Muscle of back (tissue), 3 donors: ENCODE measurements at regions not wholly inside any gene's neighbourhood (a gene's known extent, or its start where the extent isn't known, plus 50 kb on each side); places are given as distances from the start of the nearest gene placed in this dataset.
A peak's percentile ranks its signal among the peaks of the same experiment; 100 is the strongest.
"Not testable (repeated sequence)": the region's sequence is repeated elsewhere in the genome, so short reads cannot be mapped to it uniquely, and the experiment has no call there.

Source experiments
- DNase-seq, 3 donors: peaks; one replicate each; pipeline versions ENCODE4 v3.0.0 to v3.0.0-alpha.2; 2013

DNA sequence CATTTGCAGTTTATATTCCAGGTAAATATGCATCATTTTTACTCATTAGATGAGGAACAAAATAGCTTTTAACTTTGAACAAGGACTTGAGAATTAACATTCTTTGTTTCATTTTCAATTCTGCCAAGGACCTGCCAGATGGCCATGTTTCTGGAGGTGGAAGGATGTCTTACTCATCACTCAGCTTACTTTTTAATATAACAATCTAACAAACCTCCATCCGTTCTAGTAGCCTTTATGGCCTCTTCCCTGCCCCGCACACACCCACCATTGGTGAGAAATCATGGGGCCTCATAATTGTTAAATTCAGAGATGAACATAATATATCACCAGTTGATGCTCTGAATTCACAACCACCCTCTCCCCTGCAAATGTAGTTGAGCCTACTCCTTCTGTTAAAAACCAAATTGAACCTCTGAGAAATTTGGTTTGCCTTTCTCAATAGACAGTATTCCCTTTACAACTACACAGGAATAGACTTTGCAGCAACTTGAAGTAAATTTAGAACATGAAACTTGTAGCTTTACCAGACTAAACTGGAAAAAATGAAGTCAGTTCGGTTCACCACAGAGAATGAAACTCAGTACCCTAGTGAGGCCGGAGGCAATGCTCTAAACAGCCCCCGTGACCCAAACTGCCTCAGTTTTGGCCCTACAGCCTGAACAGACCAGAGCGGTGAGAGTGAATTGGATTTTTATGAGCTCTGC, 50.1 kb upstream of the ACSL4 start:
- no peak for DNase-seq

DNA sequence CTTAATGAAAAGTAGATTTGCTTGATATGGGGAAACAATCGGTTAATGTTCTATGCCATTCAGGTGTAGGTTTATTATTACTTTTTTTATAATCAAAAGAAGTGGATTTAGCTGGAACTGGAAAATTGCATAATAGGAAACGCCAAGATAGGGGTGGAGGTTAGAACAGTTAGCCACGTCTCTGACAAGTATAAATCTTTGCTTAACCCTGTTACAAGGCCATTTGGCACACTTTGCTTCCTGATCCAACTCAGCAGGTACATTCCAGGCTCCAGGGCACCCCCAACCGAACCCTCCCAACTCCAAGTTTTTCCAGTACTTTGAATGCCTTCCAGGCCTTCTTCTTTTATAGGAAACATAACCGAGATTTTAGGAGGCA, 50.6 kb upstream of the ACSL4 start:
- no peak for DNase-seq

DNA sequence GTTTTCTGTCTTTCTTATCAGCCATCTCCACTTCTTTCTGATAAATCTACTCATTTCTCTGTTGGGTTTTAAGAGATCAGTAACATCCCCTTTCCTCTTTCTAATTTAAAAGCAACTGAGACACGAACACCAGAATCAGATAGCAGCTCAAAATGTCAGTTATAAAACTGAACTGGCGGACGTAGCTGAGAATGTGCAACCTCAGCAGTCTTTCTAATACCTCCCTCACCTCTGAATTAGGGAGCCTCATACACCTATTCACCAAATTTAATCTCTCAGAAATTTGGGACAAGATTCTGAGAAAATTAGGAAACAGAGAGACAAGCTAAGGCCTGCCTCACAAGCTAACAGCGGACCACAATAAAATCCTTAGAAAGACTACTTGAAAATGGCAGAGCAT, 52.0 kb upstream of the ACSL4 start:
- DNase-seq: no peak

DNA sequence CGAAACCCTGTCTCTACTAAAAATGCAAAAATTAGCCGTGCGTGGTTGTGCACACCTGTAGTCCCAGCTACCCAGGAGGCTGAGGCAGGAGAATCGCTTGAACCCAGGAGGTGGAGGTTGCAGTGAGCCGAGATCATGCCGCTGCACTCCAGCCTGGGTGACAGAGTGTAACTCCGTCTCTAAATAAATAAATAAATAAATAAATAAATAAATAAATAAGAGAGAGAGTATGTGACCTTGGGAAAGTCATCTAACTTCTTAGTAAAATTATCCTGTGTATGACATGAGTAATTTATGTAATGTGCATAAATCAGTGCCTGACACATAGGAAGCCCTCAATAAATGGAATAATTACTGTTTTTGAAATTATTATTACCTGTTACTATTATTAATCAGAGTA, 57.5 kb upstream of the ACSL4 start:
- DNase-seq: not testable (repeated sequence)

- DNase-seq: no peak
Observed at GRCh38 chrX:109793191-109793590, 60.1 kb upstream of the ACSL4 start.

- no peak for DNase-seq
Observed at GRCh38 chrX:109795682-109796081, 62.6 kb upstream of the ACSL4 start.

GRCh38 chrX:109797311-109797975, 64.4 kb upstream of the ACSL4 start:
- no peak for DNase-seq

DNA sequence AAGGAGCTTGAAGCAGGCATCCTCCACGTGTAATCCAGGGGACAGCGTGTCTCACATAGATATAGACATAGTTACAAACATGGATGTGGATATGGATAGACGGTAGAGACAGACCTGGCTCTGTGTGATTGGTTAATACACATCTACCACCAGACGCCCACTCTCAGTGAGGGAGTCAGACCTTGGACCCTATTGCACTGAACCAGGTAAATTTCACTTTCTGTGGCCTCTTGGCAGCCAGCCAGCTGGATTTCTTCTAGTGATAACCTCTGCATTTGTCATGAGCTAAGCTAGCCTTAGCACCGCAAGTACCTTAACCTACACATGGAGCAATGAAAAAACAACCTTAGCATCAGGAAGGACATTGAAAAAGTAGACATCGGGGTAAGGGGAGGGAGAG, 79.2 kb upstream of the ACSL4 start:
- no peak for DNase-seq

- no peak for DNase-seq
Observed at GRCh38 chrX:109813236-109813635, 80.2 kb upstream of the ACSL4 start.

- no peak for DNase-seq
Observed at GRCh38 chrX:109818976-109819375, 85.9 kb upstream of the ACSL4 start.

- DNase-seq: no peak
Observed at GRCh38 chrX:109822861-109823260, 89.8 kb upstream of the ACSL4 start.

DNA sequence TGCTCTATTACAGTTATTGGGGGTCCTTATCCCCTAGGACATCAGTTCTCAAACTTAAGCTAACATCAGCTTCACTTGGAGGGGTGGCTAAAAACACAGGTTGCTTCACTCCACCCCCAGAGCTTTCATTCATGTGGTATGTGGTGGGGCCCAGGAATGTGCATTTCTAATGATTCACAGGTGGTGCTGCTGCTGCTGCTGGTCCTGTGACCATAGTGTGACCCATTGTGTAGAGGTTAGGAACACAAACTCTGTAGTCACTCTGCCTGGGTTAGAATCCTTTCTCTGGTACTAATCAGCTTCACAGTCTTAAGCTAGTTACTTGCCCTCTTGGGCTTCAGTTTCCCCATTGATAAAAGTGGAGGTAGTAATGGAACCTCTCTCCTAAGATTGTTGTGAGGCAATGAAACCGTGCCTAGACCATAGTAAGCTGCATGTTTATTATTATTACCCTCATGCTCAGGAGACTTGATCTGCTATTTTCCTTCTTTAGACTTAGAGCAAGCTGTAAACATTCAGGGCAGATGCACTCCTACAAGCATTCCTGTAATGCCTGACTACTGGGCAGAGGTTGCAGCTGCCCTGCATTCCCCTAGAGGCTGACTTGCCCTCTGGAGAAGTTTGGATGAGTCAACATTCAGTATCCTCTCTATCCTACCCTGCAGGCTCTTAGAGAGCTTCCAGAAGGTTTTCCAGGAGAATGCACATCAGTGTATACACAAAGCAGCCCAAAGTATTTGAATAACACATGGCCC, 94.1 kb upstream of the ACSL4 start:
- DNase-seq: no peak

DNA sequence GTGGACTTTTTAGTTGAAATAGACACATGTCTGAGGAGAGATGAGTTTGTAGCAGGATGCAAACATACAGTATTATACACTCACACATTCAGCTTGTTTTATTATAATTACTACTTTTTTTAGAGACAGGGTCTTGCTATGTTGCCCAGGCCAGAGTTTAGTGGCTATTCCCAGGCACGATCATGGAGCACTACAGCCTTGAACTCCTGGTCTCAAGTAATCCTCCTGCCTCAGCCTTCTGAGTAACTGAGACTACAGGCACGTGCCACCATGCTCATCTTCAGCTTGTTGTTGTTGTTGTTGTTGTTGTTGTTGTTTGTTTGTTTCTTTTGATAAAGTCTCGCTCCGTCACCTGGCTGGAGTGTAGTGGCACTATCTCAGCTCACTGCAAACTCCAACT, 94.7 kb upstream of the ACSL4 start:
- no peak for DNase-seq

DNA sequence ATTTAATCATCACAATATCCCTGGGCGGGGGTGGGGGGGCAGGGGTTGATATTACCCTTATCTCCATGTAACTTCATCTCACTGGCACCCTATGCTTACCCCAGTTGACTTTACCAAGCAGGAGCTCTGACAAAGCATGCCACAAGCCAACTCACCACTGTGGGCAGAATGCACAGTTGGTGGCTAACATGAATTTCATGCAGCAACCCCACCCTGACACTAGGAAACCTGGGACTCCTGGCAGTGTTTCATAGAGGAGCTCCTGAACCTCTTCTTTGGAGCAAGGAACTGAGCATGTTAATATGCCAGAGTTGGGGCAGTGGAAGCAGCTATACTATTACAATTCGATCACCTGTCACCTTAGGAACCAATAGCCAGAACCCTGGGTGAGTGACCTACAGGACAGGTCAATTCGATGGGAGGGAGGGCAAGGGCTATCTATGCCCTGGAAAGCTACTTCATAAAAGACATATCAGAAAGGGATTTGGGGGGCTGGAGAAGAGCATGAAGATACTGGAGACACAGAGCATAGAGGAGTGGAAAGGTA, 97.2 kb upstream of the ACSL4 start:
- no peak for DNase-seq

GRCh38 chrX:109830704-109831206, 97.7 kb upstream of the ACSL4 start:
- DNase-seq: no peak

- DNase-seq: no peak
Observed at GRCh38 chrX:109831326-109831985, 98.4 kb upstream of the ACSL4 start.

DNA sequence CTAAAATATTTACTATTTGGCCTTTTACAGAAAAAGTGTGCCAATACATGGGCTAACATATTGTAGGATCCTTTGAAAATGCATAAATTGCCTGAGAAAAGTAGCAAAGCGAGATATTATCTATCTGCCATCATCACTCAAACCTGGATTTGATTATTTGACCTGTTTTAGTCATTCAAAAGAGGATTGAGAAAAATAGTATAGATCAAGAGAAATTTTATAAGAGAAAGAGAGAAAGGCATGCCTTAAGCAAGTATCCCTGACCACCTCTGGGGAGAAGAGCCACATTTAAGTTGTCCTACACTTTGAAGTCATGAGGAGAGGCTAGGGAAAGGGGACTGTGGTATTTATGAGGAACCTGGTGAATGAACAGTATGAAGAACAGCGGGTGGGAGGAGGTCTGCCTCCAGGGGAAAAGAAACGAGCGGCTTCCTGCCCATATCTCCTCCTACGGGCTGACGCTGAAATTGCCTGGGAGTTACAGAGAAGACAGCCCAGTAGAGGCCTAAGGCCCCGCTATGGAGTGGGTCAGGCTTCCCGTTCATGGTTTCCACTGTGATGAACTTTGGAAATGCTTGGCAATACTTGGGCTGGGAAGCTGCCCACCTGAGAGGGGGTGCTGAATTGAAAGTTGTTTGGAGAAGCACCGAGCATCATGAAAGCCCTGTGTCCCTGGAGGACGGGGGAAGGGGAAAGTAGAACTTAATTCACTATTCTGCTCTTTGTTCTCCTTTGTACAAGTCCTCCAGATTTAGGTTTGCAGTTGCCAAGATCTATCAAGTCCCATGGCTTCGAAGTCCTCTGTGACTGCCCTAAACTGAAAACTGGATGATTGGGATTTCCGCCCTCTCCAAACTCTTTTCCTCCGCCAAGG, 106.9 kb upstream of the ACSL4 start:
- peak in 1 of 3 donors; percentile 12 for DNase-seq

DNA sequence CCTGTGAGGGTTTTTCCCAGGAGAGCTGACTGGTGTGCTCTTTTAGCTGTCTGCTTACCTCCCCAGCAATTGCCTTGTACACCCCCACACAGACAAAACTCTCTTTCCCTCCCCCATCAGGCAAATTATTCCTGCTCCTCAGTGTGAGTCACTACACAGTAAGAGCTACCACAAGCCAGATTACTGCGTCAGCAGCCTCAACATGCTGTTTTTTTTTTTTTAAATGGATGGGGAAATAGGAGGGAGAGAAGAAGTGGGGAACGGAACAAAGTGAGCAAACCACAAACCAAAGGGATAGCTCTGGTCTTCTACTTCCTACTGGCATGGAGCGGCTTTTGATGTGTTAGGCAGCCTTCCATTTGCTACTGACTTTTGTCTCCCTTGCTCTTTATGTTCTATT, 107.5 kb upstream of the ACSL4 start:
- DNase-seq: peak; percentile 18 to 89 (median 19)

DNA sequence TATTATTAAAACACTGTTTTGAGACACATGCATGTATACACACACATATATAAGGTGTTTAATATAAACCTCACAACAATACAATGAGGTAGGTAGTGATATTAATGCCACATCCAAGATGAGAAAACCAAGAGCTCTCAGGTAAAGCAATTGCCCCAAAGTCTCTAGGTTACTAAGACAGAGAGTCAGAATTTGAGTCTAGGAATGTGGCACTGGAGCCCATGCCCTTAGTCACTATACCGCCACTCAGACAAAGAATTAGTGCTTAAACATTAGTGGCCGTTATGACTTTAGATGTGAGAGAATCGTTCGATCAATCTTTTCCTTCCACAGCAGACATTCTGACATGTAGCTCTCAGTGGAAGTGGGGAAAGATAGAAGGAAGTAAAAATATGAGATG, 108.2 kb upstream of the ACSL4 start:
- DNase-seq: no peak

- DNase-seq: peak in 1 of 3 donors; percentile 23
Observed at GRCh38 chrX:109841869-109842579, 109.0 kb upstream of the ACSL4 start.
